Vagina (tissue), 2 donors: ENCODE measurements at regions not wholly inside any gene's neighbourhood (a gene's known extent, or its start where the extent isn't known, plus 50 kb on each side); places are given as distances from the start of the nearest gene placed in this dataset.

ENCODE experiments used
- POLR2AphosphoS5 ChIP-seq, 2 donors: sonication (generic); formaldehyde crosslinking; IDR thresholded peaks; one replicate each; pipeline ENCODE4 v1.9.0; 2017; ENCODE audit warnings: antibody characterized with exemption in 2 of 2, mild to moderate bottlenecking in 2 of 2, low read depth in 1 of 2; ENCODE audit not compliant: insufficient read depth in 1 of 2
- TF ChIP-seq, protein P1 (sequence below), 3 experiments: fragments of 450-650 bp in 2 of 3; fragments of 200-600 bp in 1 of 3; sonication (generic) in 1 of 3; IDR thresholded peaks; one replicate each; pipeline ENCODE4 v1.5.1; 2017 to 2019; ENCODE audit warnings: antibody characterized with exemption in 3 of 3, mild to moderate bottlenecking in 2 of 3, moderate library complexity in 2 of 3

DNA sequence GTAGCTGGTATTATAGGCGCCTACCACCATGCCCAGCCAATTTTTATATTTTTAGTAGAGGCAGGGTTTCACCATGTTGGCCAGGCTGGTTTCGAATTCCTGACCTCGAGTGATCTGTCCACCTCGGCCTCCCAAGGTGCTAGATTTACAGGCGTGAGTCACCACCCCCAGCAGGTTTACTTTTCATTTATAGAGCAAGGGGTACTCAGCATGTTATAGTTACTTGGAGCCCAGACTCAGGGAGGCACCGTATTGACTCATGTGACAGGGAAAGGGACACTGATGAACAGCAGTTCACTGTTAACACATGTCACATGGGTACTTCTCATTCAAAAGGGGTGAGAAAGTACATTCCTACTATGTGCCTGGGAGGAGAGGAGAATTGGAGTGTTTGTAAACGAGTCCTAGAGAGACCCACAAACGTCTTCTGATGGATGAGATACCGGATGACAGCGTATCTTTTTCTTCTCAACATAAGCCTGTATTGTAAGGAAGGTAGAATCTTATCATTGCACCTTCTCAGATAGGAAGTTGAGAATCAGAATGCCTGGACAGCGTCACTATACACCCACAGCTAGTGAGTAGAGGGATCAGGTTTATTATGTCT lies 510.0 kb downstream of the USP25 start:
- TF ChIP-seq, protein P1, sequence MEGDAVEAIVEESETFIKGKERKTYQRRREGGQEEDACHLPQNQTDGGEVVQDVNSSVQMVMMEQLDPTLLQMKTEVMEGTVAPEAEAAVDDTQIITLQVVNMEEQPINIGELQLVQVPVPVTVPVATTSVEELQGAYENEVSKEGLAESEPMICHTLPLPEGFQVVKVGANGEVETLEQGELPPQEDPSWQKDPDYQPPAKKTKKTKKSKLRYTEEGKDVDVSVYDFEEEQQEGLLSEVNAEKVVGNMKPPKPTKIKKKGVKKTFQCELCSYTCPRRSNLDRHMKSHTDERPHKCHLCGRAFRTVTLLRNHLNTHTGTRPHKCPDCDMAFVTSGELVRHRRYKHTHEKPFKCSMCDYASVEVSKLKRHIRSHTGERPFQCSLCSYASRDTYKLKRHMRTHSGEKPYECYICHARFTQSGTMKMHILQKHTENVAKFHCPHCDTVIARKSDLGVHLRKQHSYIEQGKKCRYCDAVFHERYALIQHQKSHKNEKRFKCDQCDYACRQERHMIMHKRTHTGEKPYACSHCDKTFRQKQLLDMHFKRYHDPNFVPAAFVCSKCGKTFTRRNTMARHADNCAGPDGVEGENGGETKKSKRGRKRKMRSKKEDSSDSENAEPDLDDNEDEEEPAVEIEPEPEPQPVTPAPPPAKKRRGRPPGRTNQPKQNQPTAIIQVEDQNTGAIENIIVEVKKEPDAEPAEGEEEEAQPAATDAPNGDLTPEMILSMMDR (IDR thresholded peaks at IDR 0.05): no peak
- no peak for TF ChIP-seq POLR2AphosphoS5 (IDR thresholded peaks at IDR 0.05; ENCODE audit: insufficient read depth in 1 of 2, low read depth in 1 of 2)
